ENCODE measurements at regions not wholly inside any gene's neighbourhood (a gene's known extent, or its start where the extent isn't known, plus 50 kb on each side); places are given as distances from the start of the nearest gene placed in this dataset.

DNA sequence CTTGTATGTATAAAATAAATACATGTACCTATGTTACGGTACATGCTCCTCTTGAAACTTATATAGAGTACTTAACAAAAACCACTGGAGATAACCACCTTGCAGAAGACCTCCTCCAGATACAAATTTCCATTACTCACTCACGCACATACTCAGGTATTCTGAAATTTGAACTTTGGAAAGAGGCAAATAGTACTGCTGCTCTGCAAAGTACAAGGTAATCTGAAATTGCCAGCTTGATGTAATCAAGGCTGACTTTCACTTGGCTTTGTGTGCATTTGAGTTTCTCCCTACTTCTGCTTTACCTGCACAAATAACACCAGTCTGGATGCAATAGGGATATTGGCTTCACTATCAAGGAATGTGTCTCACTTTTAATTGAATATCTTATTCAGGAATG lies 123.6 kb downstream of the FOXA2 start:
- peaks cover 5% of the 10 kb centered on the region; the same call in 1 of the 2 replicates for H3K9me3 ChIP-seq (ENCODE audit: insufficient read depth, low read depth)
- peaks cover 48% of the 10 kb centered on the region for H3K4me1 ChIP-seq (replicated peaks; ENCODE audit: insufficient read depth)
- H3K9me2 ChIP-seq (ENCODE audit: insufficient read depth): no peaks in the 10 kb centered on the region
- CTCF ChIA-PET: no interaction called here
- intact Hi-C loops (cut with micrococcal nuclease; ENCODE audit: unreplicated experiment): no loop called here
- H4K20me1 ChIP-seq (ENCODE audit: insufficient read depth): no peaks in the 10 kb centered on the region
- BruUV-seq (replicated peaks): no TSS peak
- H3K4me2 ChIP-seq: no peak overlapping the region
- no peak overlapping the region for H2AFZ ChIP-seq
- no peak overlapping the region for H3K27ac ChIP-seq
- no peaks in the 10 kb centered on the region for H3K27me3 ChIP-seq (ENCODE audit: insufficient read depth, low read depth)
- H3K79me2 ChIP-seq (ENCODE audit: low read depth): no peaks in the 10 kb centered on the region
- POLR2A ChIA-PET (ENCODE audit: unreplicated experiment): no interaction called here
- peaks cover 16% of the 10 kb centered on the region for H3F3A ChIP-seq (ENCODE audit: insufficient read depth, low read depth)
- no peak overlapping the region for H3K4me3 ChIP-seq
- TF ChIP-seq CTCF (conservative IDR thresholded peaks at IDR 0.05) (no peak), EZH2 (IDR thresholded peaks at IDR 0.05; ENCODE audit: low read depth) (no peak)
- DNase-seq: no peak
- no peaks in the 10 kb centered on the region for H3K36me3 ChIP-seq (ENCODE audit: low read depth)

GRCh38 chr20:22460231-22460630 lies 124.1 kb downstream of the FOXA2 start:
- Histone ChIP-seq H3K9me2 (ENCODE audit: insufficient read depth) (no peaks in the 10 kb centered on the region), H3K27ac (no peak overlapping the region), H2AFZ (no peak overlapping the region), H3F3A (ENCODE audit: insufficient read depth, low read depth) (peaks cover 16% of the 10 kb centered on the region), H4K20me1 (ENCODE audit: insufficient read depth) (no peaks in the 10 kb centered on the region), H3K4me1 (replicated peaks; ENCODE audit: insufficient read depth) (peaks cover 43% of the 10 kb centered on the region), H3K36me3 (ENCODE audit: low read depth) (no peaks in the 10 kb centered on the region), H3K79me2 (ENCODE audit: low read depth) (no peaks in the 10 kb centered on the region), H3K4me2 (0 out of 2 replicates have a peak overlapping the region, but pooled peaks have one; percentile 17), H3K9me3 (ENCODE audit: insufficient read depth, low read depth) (peaks cover 5% of the 10 kb centered on the region; the same call in 1 of the 2 replicates), H3K27me3 (ENCODE audit: insufficient read depth, low read depth) (no peaks in the 10 kb centered on the region), H3K4me3 (no peak overlapping the region)
- peak in 1 of 2 experiments; percentile 55 for DNase-seq
- no peak for TF ChIP-seq CTCF (conservative IDR thresholded peaks at IDR 0.05)
- no peak for TF ChIP-seq EZH2 (IDR thresholded peaks at IDR 0.05; ENCODE audit: low read depth)
- ChIA-PET CTCF (no interaction called here), POLR2A (ENCODE audit: unreplicated experiment) (no interaction called here)
- BruUV-seq (replicated peaks): no TSS peak
- intact Hi-C loops (cut with micrococcal nuclease; ENCODE audit: unreplicated experiment): no loop called here

- intact Hi-C loops (cut with micrococcal nuclease; ENCODE audit: unreplicated experiment): no loop called here
- no peaks in the 10 kb centered on the region for H3K27me3 ChIP-seq (ENCODE audit: insufficient read depth, low read depth)
- 0 out of 2 replicates have a peak overlapping the region, but pooled peaks have one; percentile 17 for H3K4me2 ChIP-seq
- no peak overlapping the region for H3K27ac ChIP-seq
- H3K9me2 ChIP-seq (ENCODE audit: insufficient read depth): no peaks in the 10 kb centered on the region
- no peak for DNase-seq
- no peaks in the 10 kb centered on the region for H4K20me1 ChIP-seq (ENCODE audit: insufficient read depth)
- H3K79me2 ChIP-seq (ENCODE audit: low read depth): no peaks in the 10 kb centered on the region
- H3K4me3 ChIP-seq: no peak overlapping the region
- H3F3A ChIP-seq (ENCODE audit: insufficient read depth, low read depth): peaks cover 16% of the 10 kb centered on the region
- no TSS peak for BruUV-seq (replicated peaks)
- CTCF ChIA-PET: no interaction called here
- H3K36me3 ChIP-seq (ENCODE audit: low read depth): no peaks in the 10 kb centered on the region
- POLR2A ChIA-PET (ENCODE audit: unreplicated experiment): no interaction called here
- H3K9me3 ChIP-seq (ENCODE audit: insufficient read depth, low read depth): peaks cover 5% of the 10 kb centered on the region; the same call in 1 of the 2 replicates
- no peak for TF ChIP-seq EZH2 (IDR thresholded peaks at IDR 0.05; ENCODE audit: low read depth)
- TF ChIP-seq CTCF (conservative IDR thresholded peaks at IDR 0.05): no peak
- H2AFZ ChIP-seq: no peak overlapping the region
- peaks cover 43% of the 10 kb centered on the region for H3K4me1 ChIP-seq (replicated peaks; ENCODE audit: insufficient read depth)
Measured at GRCh38 chr20:22459754-22460153, 124.6 kb downstream of the FOXA2 start.
